ENCODE measurements at regions not wholly inside any gene's neighbourhood (a gene's known extent, or its start where the extent isn't known, plus 50 kb on each side); places are given as distances from the start of the nearest gene placed in this dataset.

DNA sequence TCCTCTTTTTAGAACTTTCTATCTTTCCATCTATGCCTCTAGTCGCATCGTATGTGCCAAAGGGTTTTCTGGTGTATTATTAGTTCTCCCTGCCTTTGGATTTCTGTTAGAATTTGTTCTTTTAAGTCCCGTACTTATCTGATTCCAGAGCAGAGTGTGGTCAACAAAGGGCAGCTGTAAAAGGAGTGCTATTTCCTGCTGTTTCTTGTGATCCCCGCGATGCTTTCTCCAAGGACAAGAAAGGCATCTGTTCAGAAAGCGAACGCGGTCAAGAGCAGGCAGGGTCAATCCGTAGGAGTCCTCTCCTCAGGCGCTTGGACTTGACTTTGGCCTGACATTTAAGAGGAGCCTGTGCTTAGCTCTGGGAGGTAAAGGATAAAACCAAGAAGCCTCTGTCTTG, 1152.1 kb upstream of the AUTS2 start:
- Histone ChIP-seq H3K79me2 (ENCODE audit: control insufficient read depth in 1 of 2, insufficient read depth in 2 of 2, low read length in 2 of 2) (no peaks in the 10 kb centered on the region), H2BK5ac (ENCODE audit: low read depth, low read length) (no peak overlapping the region), H3K4me2 (ENCODE audit: insufficient read depth in 1 of 2, low read depth in 2 of 2, low read length in 2 of 2) (no peak overlapping the region), H3K9me3 (ENCODE audit: insufficient read depth in 2 of 2, low read depth in 1 of 2, low read length in 1 of 2) (no peaks in the 10 kb centered on the region), H3K14ac (ENCODE audit: insufficient read length) (no peak overlapping the region), H3K27ac (ENCODE audit: low read depth, low read length) (no peak overlapping the region), H2AK5ac (ENCODE audit: low read depth, low read length) (no peak overlapping the region), H3K27me3 (replicated peaks in 1 of 4; ENCODE audit: control insufficient read depth in 3 of 4, extremely low read depth in 1 of 4, insufficient read depth in 3 of 4, low read length in 3 of 4) (no peaks in the 10 kb centered on the region), H3K56ac (replicated peaks; ENCODE audit: insufficient read length, low read depth, low read length) (no peak overlapping the region), H3K4me3 (ENCODE audit: extremely low read depth in 1 of 4, insufficient read depth in 2 of 4, low read depth in 3 of 4, low read length in 4 of 4) (no peak overlapping the region), H3K18ac (ENCODE audit: extremely low read depth, low read length) (no peak overlapping the region), H2BK12ac (ENCODE audit: low read depth, low read length) (no peak overlapping the region), H3K4ac (replicated peaks; ENCODE audit: insufficient read length, low read depth, low read length) (no peak overlapping the region), H2BK20ac (ENCODE audit: low read length) (no peak overlapping the region), H3K4me1 (replicated peaks in 1 of 4; ENCODE audit: control insufficient read depth in 3 of 4, insufficient read depth in 4 of 4, low read length in 3 of 4) (no peaks in the 10 kb centered on the region), H3K9ac (replicated peaks in 1 of 4; ENCODE audit: extremely low read depth in 1 of 4, low read depth in 3 of 4, low read length in 3 of 4) (no peak overlapping the region), H3K23ac (ENCODE audit: insufficient read length) (no peak overlapping the region), H3K23me2 (ENCODE audit: low read depth, low read length) (no peaks in the 10 kb centered on the region; the same call in 1 of the 2 replicates), H4K5ac (ENCODE audit: insufficient read length, low read depth, low read length) (no peak overlapping the region), H2BK120ac (replicated peaks; ENCODE audit: low read depth, low read length) (no peak overlapping the region), H4K20me1 (replicated peaks in 1 of 2; ENCODE audit: control insufficient read depth in 1 of 2, insufficient read depth in 2 of 2, low read length in 2 of 2) (no peaks in the 10 kb centered on the region), H2BK15ac (ENCODE audit: low read length) (no peak overlapping the region), H3K36me3 (ENCODE audit: control insufficient read depth in 2 of 4, insufficient read depth in 4 of 4, low read length in 3 of 4) (no peaks in the 10 kb centered on the region), H4K91ac (replicated peaks; ENCODE audit: insufficient read length, low read length) (no peak overlapping the region), H2AFZ (ENCODE audit: low read length) (no peak overlapping the region), H3K79me1 (ENCODE audit: low read depth, low read length) (no peaks in the 10 kb centered on the region), H4K8ac (ENCODE audit: extremely low read depth, insufficient read depth, low read length) (no peak overlapping the region)
- ChIA-PET POLR2A (ENCODE audit: partially characterized antibody) (no interaction called here), CTCF (ENCODE audit: partially characterized antibody) (interaction anchor here (1.0 kb wide), 1 partner anchor 12 kb away, joined by 3 read pairs; no protein-coding TSS in a partner anchor)
- DNase-seq (ENCODE audit: low read depth in 1 of 2, low spot score in 2 of 2) (no peak), FAIRE-seq (no peak)
- WGBS, 2 experiments (ENCODE audit: extremely low coverage in 1 of 2, insufficient coverage in 1 of 2, insufficient read length in 1 of 2, insufficient replicate concordance in 2 of 2, low coverage in 1 of 2, low lambda C conversion rate in 2 of 2, missing lambda C conversion rate in 1 of 2): 98% methylated on average over 10 of the region's 10 CpGs; no CpG with 5 or more reads in 1 of the 2 experiments
- TF ChIP-seq MAFK (IDR thresholded peaks at IDR 0.05; ENCODE audit: low read depth, low read length): no peak
- no peak for TF ChIP-seq SIN3A (conservative IDR thresholded peaks at IDR 0.05 in 1 of 2, IDR thresholded peaks at IDR 0.05 in 1 of 2; ENCODE audit: low read depth in 1 of 2, low read length in 2 of 2)
- no peak for TF ChIP-seq HDAC2 (IDR thresholded peaks at IDR 0.05; ENCODE audit: borderline replicate concordance in 1 of 2, low read depth in 2 of 2, low read length in 2 of 2)
- no peak for TF ChIP-seq POU5F1 (IDR thresholded peaks at IDR 0.05; ENCODE audit: low read depth, low read length)
- no peak for TF ChIP-seq SP4 (IDR thresholded peaks at IDR 0.05; ENCODE audit: low read length)
- no peak for TF ChIP-seq POLR2A (IDR thresholded peaks at IDR 0.05; ENCODE audit: control extremely low read depth in 1 of 2, low read depth in 2 of 2, low read length in 2 of 2)
- no peak for TF ChIP-seq SUZ12 (IDR thresholded peaks at IDR 0.05; ENCODE audit: low read length)
- no peak for TF ChIP-seq SP1 (IDR thresholded peaks at IDR 0.05; ENCODE audit: low read depth, low read length)
- no peak for TF ChIP-seq YY1 (IDR thresholded peaks at IDR 0.05; ENCODE audit: low read depth, low read length)
- no peak for TF ChIP-seq POLR2AphosphoS5 (IDR thresholded peaks at IDR 0.05; ENCODE audit: low read depth, low read length)
- TF ChIP-seq SRF (IDR thresholded peaks at IDR 0.05; ENCODE audit: low read depth, low read length): no peak
- no peak for TF ChIP-seq SP2 (IDR thresholded peaks at IDR 0.05; ENCODE audit: low read length)
- no peak for TF ChIP-seq RAD21 (IDR thresholded peaks at IDR 0.05 in 1 of 2, conservative IDR thresholded peaks at IDR 0.05 in 1 of 2; ENCODE audit: low read depth in 2 of 2, low read length in 2 of 2)
- no peak for TF ChIP-seq EGR1 (IDR thresholded peaks at IDR 0.05; ENCODE audit: borderline replicate concordance, low read depth, low read length)
- TF ChIP-seq CBX8 (IDR thresholded peaks at IDR 0.05; ENCODE audit: borderline replicate concordance, low read depth, low read length): no peak
- TF ChIP-seq NRF1 (IDR thresholded peaks at IDR 0.05; ENCODE audit: low read depth, low read length): no peak

Measured in H1 (cell line).